IPS-NIHi7 (cell line): ENCODE measurements at regions not wholly inside any gene's neighbourhood (a gene's known extent, or its start where the extent isn't known, plus 50 kb on each side); places are given as distances from the start of the nearest gene placed in this dataset.

Experiments used
- DNase-seq: peaks from one replicate; pipeline ENCODE4 v3.0.0; 2012; ENCODE audit warnings: mixed read lengths; ENCODE audit errors: extremely low spot score

- DNase-seq, result no peak
These were observed 490.2 kb downstream of the TLL1 start for GRCh38 chr4:166363198-166363597.

DNA sequence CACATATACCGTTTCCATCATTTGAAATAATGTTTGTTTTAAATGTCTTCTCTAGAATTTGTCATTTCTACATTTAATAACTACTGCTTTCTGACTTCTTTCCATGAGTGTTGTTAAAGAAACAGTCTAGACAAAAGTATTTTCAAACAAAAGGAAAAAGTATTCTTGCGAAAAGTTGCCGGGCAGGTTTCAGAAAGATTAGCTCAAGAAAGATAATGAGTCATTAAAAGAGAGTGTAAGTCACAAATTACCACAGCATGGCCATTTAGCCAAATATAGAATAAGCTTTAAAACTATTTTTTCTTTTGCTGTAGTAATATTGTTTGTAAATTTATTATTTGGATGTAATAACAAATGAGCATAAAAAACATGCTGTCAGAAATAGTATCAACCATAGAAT lies 493.0 kb downstream of the TLL1 start:
- no peak for DNase-seq

DNA sequence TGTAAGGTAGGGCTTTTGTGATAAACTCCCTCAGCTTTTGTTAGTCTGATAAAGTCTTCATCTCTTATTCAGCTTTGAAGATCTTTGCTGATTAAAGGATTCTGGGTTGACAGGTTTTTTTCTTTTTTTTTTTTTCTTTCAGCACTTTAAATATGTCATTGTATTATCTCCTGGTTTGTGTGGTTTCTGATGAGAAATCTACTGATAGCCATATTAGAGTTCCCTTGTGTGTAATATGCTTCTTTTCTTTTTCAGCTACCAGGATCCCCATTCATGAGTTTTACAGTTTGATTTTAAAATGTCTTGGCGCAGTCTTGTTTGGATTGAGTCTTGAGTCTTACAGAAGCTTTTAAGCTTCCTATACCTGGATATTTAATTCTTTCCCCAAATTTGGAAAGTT lies 504.5 kb downstream of the TLL1 start:
- DNase-seq, result no peak

- DNase-seq, result no peak
These were observed 513.7 kb downstream of the TLL1 start for GRCh38 chr4:166386491-166387360.

GRCh38 chr4:166391501-166391900 lies 518.5 kb downstream of the TLL1 start:
- no peak for DNase-seq

DNA sequence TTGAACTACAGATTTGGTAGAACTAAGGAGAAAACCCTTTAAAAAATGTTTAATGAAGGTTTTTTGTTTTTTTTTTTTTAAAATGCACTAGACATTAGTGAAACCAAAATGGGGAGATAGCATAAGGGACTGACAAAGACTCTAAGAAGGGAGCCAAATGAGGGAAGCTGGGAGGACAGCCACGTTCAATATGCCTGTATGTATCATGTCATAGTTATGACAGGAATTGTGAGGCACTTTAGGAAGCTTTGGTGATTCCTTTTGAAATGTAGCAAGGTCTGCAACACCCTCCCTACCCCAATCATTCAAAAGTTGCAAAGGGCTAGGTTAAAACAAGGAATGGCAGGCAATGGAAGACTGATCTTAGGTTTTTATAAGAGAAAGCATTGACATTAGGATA lies 526.0 kb downstream of the TLL1 start:
- DNase-seq, result no peak

DNA sequence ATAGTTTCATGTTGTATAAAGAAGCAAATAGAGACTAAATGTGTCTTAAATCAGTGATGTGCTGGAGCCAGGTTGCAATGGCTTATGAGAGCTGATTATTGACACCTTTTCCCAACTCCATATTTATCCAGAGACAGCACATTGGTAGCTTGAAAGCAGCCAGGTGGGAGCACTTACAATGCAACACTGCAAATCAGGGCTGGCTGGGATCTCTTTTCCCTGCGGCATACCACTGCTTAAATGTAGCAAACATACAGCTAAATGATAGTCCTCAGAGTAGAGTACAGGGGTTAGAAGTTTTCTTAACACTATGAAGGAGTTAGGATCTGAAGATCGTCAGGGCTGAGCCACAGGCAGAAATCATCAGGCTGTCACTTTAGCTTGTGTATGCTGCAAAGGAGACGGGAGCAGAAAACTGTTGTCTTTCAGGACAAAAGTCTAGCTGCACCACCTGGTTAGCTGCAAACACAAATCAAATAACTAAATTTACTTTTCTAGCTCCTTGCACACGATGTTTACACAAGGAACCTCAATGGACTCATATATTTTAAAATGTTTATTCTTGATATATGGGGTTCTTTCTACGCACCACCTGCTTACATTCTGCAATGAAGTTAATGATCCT lies 527.3 kb downstream of the TLL1 start:
- no peak for DNase-seq

GRCh38 chr4:166413356-166413755 lies 540.3 kb downstream of the TLL1 start:
- DNase-seq, result no peak

- no peak for DNase-seq
These were observed 541.4 kb downstream of the TLL1 start for GRCh38 chr4:166414431-166414830.

DNA sequence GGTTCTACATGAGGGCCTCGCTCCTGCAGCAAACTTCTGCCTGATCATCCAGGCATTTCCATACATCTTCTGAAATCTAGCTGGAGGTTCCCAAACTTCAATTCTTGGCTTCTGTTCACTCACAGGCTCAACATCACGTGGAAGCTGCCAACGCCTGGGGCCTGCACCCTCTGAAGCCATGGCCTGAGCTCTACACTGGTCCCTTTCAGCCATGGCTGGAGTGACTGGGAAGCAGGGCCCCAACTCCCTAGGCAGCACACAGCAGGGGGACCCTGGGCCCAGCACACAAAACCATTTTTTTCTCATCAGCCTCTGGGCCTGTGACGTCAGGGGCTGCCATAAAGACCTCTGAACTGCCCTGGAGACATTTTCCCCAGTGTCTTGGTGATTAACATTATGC lies 542.7 kb downstream of the TLL1 start:
- no peak for DNase-seq

DNA sequence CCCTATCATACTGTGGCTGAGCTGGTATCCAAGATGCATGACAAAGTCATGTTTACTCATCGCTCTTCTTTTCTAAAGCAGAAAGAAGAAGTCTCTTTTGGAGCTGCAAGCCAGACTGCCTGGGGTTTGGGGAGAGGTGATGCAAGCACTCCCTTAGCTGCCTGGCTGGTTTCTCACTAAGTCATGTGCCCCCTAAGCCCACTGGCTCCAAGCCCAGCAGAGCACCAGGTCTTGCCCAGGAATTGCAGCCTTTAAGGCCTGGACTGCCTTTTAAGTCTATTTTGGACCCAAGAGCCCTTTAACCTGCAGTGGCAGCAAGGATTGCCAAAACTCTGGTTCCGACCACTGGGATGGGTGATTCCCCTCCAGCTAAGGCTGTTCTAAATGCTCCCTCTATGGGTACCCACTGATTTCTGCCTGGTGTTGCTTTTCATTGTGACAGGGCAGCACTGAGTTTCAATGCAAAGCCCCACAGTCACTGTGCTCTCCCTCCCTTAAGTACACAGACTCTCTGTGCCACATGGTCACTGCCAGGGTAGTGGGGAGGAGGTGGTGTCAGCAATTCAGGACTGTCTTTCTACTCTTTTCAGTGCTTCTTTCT lies 548.6 kb downstream of the TLL1 start:
- no peak for DNase-seq

GRCh38 chr4:166422475-166422874 lies 549.4 kb downstream of the TLL1 start:
- no peak for DNase-seq

DNA sequence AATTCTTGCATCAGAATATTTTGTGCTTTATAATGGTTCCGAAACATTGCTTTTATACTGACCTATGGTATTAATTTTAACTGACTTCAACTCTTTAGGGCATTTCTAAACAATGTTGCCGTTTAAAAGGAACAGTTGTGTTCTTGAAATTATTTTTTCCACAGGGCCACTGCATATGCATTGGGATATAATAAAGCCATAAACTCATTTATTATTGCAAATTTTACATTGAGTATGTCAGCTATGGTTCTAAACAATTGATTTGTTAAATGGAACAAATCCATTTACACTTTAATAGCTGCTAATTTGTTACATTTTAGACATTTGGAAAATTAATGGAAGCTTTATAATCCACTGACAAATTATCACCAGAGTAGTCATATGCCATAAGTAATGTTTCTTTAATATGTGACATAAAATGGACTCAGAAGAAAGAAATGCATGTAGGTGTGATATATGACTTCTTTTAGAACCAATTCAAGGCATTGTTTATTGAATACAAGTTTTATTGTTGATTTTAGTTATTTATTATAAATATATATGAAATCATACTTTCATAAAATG lies 553.3 kb downstream of the TLL1 start:
- no peak for DNase-seq

DNA sequence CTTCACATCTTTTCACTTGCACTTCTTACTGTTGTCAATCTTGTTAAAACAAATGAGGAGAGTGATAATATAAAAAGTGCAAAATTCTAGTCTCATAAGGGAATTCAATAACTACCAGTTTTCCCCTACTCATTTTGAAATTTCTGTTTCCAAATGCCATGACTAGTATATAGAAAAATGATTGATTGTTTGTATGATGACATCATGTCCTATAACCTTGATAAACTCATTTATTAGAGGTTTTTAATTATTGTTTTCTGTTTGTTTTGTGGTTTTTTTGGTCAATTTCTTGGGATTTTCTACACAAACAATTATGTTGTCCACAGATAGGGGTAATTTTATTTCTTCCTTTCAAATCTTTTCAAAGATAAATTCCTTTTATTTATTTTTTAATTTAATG lies 559.1 kb downstream of the TLL1 start:
- no peak for DNase-seq

DNA sequence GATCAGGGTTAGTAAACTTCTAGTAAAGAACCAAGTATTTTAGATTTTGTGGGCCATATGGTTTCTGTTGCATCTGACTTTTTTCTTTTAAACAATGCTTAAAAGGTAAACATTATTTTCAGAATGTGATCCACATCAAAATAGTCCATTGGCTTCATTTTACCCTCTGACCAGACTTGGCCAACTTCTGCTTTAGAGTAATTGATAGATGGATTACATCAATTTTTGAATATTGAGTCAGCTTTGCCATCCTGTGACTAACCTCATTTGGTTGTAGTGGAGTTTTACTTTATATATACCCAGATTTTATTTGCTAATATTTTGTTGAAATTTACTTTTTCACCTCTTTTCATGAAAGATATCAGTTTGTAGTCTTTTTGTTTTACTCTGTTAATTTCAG lies 559.8 kb downstream of the TLL1 start:
- DNase-seq, result no peak

GRCh38 chr4:166435449-166435848 lies 562.4 kb downstream of the TLL1 start:
- DNase-seq, result no peak

DNA sequence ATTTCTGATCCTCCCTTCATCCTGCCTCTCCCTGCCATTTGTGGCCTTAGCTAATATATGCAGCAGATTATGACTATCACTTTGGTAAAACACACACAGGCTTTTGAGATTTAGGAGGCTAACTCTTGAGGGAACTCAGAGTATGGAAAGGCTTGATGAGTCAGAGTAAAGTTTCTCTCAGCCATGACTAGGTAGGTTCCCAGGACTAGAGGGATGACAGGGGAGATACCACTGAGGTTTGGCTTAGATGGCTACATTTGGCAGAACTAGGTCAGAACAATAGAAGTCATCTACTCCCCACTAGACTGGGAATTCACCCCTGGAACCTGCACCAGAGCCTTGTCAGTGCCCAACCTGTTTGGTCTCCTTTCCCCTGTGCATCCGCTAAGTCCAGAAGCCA lies 585.7 kb downstream of the TLL1 start:
- DNase-seq, result no peak

- DNase-seq, result no peak
These were observed 586.6 kb downstream of the TLL1 start for GRCh38 chr4:166459621-166460020.

GRCh38 chr4:166460769-166461550 lies 587.9 kb downstream of the TLL1 start:
- DNase-seq, result no peak

DNA sequence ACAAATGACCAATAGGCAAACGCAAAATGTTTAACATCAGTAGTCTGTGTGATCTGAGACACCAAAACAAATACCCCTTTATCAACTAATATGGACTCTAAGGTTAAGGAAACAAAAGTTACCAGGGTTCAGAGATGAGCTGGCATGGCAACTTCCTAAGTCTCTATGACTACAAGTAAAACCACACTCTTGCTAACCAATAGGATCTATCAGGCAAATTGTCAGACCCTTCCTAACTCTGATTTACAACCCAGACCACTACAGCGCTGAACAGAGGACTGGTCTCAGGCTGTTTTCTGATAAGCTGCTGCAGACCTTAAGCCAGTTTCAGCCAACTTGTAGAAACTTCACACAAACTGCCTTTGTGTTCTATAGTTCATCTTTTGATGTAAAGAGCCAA lies 608.0 kb downstream of the TLL1 start:
- no peak for DNase-seq

GRCh38 chr4:166481739-166482138 lies 608.7 kb downstream of the TLL1 start:
- DNase-seq, result no peak

DNA sequence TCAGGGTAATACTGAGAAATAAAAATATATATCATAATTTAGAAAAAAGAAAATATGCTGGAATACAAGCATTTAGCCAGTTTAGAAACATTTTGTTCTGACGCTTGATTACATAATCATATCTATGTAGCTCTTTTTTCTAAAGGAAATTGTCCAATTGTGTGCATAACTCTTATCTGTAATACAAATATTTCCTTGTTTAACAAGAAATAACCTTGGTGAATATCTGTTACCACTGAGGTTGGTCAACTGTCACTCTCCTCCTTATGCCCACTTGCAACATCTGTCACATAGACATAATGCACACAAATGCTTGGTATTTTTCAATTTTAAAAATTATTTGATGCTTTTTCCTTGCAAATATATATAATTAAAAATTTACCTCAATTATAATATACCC lies 609.7 kb downstream of the TLL1 start:
- no peak for DNase-seq
